ENCODE measurements at regions not wholly inside any gene's neighbourhood (a gene's known extent, or its start where the extent isn't known, plus 50 kb on each side); places are given as distances from the start of the nearest gene placed in this dataset.

GRCh38 chr11:76298255-76298654 is 82.7 kb downstream of the THAP12 start:
- no peak for DNase-seq

- DNase-seq = no peak
Measured at GRCh38 chr11:76296731-76297542, 84.0 kb downstream of the THAP12 start.

GRCh38 chr11:76293189-76293631 is 86.9 kb upstream of the WNT11 start:
- DNase-seq = no peak

GRCh38 chr11:76292583-76293188 is 86.4 kb upstream of the WNT11 start:
- DNase-seq = no peak

GRCh38 chr11:76291576-76292526 is 85.5 kb upstream of the WNT11 start:
- no peak for DNase-seq

- no peak for DNase-seq
Measured at GRCh38 chr11:76288166-76288980, 82.1 kb upstream of the WNT11 start.

- DNase-seq = no peak
Measured at GRCh38 chr11:76287227-76287626, 80.9 kb upstream of the WNT11 start.

- DNase-seq = no peak
Measured at GRCh38 chr11:76285397-76286104, 79.2 kb upstream of the WNT11 start.

GRCh38 chr11:76284161-76284560 is 77.9 kb upstream of the WNT11 start:
- DNase-seq = no peak

GRCh38 chr11:76282811-76283595 is 76.7 kb upstream of the WNT11 start:
- DNase-seq = no peak

- no peak for DNase-seq
Measured at GRCh38 chr11:76282172-76282571, 75.9 kb upstream of the WNT11 start.

- no peak for DNase-seq
Measured at GRCh38 chr11:76281558-76281906, 75.2 kb upstream of the WNT11 start.

- DNase-seq = no peak
Measured at GRCh38 chr11:76280882-76281557, 74.7 kb upstream of the WNT11 start.

GRCh38 chr11:76280151-76280881 is 74.0 kb upstream of the WNT11 start:
- DNase-seq = no peak

GRCh38 chr11:76279646-76280045 is 73.3 kb upstream of the WNT11 start:
- DNase-seq = no peak

- no peak for DNase-seq
Measured at GRCh38 chr11:76279038-76279437, 72.7 kb upstream of the WNT11 start.

- DNase-seq = no peak
Measured at GRCh38 chr11:76278526-76278925, 72.2 kb upstream of the WNT11 start.

GRCh38 chr11:76277298-76278175 is 71.2 kb upstream of the WNT11 start:
- DNase-seq = no peak

- DNase-seq = no peak
Measured at GRCh38 chr11:76276781-76277155, 70.5 kb upstream of the WNT11 start.

Data from NCI-H1694 (cell line).